GM12872 (cell line): ENCODE measurements at regions not wholly inside any gene's neighbourhood (a gene's known extent, or its start where the extent isn't known, plus 50 kb on each side); places are given as distances from the start of the nearest gene placed in this dataset.

Experiments
- CTCF ChIP-seq: IDR thresholded peaks from 3 replicates; pipeline ENCODE4 v1.5.1; 2011; ENCODE audit warnings: low read depth, mild to moderate bottlenecking, low read length, moderate library complexity; ENCODE audit not compliant: insufficient read depth

- TF ChIP-seq CTCF, result no peak
Observed at GRCh38 chr7:152905949-152906348, 146.4 kb downstream of the ACTR3B start.

- no peak for TF ChIP-seq CTCF
Observed at GRCh38 chr7:152907042-152907761, 147.7 kb downstream of the ACTR3B start.

- TF ChIP-seq CTCF, result no peak
Observed at GRCh38 chr7:152909280-152909679, 149.7 kb downstream of the ACTR3B start.

GRCh38 chr7:152909683-152910544 lies 150.4 kb downstream of the ACTR3B start:
- no peak for TF ChIP-seq CTCF

GRCh38 chr7:152910545-152911225 lies 151.1 kb downstream of the ACTR3B start:
- TF ChIP-seq CTCF, result no peak

- no peak for TF ChIP-seq CTCF
Observed at GRCh38 chr7:152911226-152911560, 151.6 kb downstream of the ACTR3B start.

- TF ChIP-seq CTCF, result no peak
Observed at GRCh38 chr7:152911922-152912321, 152.4 kb downstream of the ACTR3B start.
